ENCODE measurements at regions not wholly inside any gene's neighbourhood (a gene's known extent, or its start where the extent isn't known, plus 50 kb on each side); places are given as distances from the start of the nearest gene placed in this dataset.

DNA sequence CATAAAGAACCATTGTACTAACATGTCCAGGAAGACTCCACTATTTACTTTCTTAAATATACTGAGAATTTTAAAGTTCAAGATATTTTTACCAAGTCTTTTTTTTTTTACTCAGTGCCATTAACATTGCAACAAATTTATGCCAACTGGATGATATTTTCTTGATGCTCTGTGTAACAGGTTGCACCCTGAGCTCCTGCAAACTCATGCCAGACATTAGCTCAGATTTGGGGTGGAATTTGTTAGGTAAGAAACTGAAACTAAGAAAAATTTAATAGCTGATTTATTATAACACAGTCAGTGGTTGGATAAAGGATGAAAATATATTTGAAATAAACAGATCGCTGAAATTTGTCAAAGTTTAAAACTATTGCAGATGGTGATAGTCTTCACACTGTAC, 228.6 kb upstream of the SPHKAP start:
- no peaks in the 10 kb centered on the region for H3K36me3 ChIP-seq (ENCODE audit: insufficient read depth, low read length)
- no peak overlapping the region for H3K4me2 ChIP-seq (ENCODE audit: low read length)
- H3K4me3 ChIP-seq (ENCODE audit: low read depth, low read length, poor library complexity, severe bottlenecking): no peak overlapping the region
- no peaks in the 10 kb centered on the region for H3K79me2 ChIP-seq (ENCODE audit: insufficient read depth, low read length)
- no peaks in the 10 kb centered on the region for H3K27me3 ChIP-seq (ENCODE audit: insufficient read depth, low read length)
- H2AFZ ChIP-seq (ENCODE audit: low read length): no peak overlapping the region
- no peaks in the 10 kb centered on the region for H3F3A ChIP-seq (ENCODE audit: insufficient read depth, low read length)
- no peaks in the 10 kb centered on the region for H3K4me1 ChIP-seq (ENCODE audit: insufficient read depth, low read length, severe bottlenecking)
- TF ChIP-seq CTCF (IDR thresholded peaks at IDR 0.05; ENCODE audit: low read length) (no peak), EZH2 (IDR thresholded peaks at IDR 0.05; ENCODE audit: borderline replicate concordance, low read length) (no peak)
- no peaks in the 10 kb centered on the region for H4K20me1 ChIP-seq (ENCODE audit: insufficient read depth, low read length)
- no peaks in the 10 kb centered on the region for H3K9me3 ChIP-seq (ENCODE audit: low read length)
- H3K9me2 ChIP-seq (ENCODE audit: low read depth, low read length): no peaks in the 10 kb centered on the region
- no peak overlapping the region for H3K27ac ChIP-seq (ENCODE audit: low read depth, low read length, poor library complexity, severe bottlenecking)
- no peak overlapping the region for H3K9ac ChIP-seq (ENCODE audit: low read length)

DNA sequence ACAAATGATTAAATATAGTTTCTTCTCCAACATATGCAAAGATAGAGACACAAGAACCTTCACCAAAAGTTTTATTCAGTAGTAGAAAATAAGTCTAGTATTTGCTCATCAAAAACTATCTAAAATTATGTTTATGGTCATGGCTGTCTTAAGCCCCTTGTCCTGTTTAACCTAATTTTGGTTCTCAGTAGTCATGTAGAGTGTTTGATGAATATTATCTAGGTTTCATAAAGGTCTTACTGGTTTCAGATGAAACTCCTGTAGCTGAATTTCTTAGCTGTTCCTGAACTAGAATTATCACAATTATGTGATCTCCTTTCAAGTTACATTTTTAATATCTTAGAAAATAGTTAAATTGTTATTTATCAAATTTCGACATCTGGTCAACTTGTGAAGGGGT, 228.0 kb upstream of the SPHKAP start:
- Histone ChIP-seq H3K36me3 (ENCODE audit: insufficient read depth, low read length) (no peaks in the 10 kb centered on the region), H3K79me2 (ENCODE audit: insufficient read depth, low read length) (no peaks in the 10 kb centered on the region), H3K4me1 (ENCODE audit: insufficient read depth, low read length, severe bottlenecking) (no peaks in the 10 kb centered on the region), H3K9me3 (ENCODE audit: low read length) (no peaks in the 10 kb centered on the region), H3K9me2 (ENCODE audit: low read depth, low read length) (no peaks in the 10 kb centered on the region), H3K27ac (ENCODE audit: low read depth, low read length, poor library complexity, severe bottlenecking) (no peak overlapping the region), H3K9ac (ENCODE audit: low read length) (no peak overlapping the region), H3K27me3 (ENCODE audit: insufficient read depth, low read length) (no peaks in the 10 kb centered on the region), H2AFZ (ENCODE audit: low read length) (no peak overlapping the region), H3F3A (ENCODE audit: insufficient read depth, low read length) (no peaks in the 10 kb centered on the region), H4K20me1 (ENCODE audit: insufficient read depth, low read length) (no peaks in the 10 kb centered on the region), H3K4me3 (ENCODE audit: low read depth, low read length, poor library complexity, severe bottlenecking) (no peak overlapping the region), H3K4me2 (ENCODE audit: low read length) (no peak overlapping the region)
- TF ChIP-seq EZH2 (IDR thresholded peaks at IDR 0.05; ENCODE audit: borderline replicate concordance, low read length): no peak
- TF ChIP-seq CTCF (IDR thresholded peaks at IDR 0.05; ENCODE audit: low read length): no peak

DNA sequence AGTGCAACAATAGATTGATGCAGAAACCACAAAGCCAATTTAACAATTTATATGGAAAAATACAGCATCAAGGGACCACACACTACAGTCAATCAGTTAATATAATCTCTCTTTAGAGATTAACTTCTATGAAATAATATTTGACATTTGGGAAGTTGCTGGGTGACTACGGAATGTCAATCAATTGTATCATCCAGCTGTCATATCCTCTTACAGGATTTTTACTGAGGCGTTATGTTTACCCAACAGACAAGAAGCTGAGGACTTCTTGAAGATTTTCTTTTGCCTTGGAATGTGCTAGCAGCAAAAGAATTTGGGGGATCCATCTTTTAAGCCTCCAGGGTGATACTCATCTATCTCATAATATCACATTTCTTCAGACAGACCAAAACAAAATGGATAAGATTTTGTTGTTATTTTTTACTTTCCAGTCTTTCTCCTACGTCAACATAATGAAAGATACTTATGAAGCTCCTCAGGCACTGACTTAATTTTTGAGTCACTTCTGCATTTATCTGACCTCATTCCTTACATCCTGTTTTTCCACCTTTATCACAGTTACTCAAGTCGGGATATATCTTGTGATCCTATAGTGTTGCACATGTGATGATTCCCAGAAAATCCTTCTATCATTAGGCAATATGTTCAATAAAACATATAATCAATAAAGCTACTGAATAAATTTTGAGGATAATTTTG, 227.2 kb upstream of the SPHKAP start:
- Histone ChIP-seq H3K4me2 (ENCODE audit: low read length) (no peak overlapping the region), H3K9me2 (ENCODE audit: low read depth, low read length) (no peaks in the 10 kb centered on the region), H3K9ac (ENCODE audit: low read length) (no peak overlapping the region), H3K27me3 (ENCODE audit: insufficient read depth, low read length) (no peaks in the 10 kb centered on the region), H3K36me3 (ENCODE audit: insufficient read depth, low read length) (no peaks in the 10 kb centered on the region), H3F3A (ENCODE audit: insufficient read depth, low read length) (no peaks in the 10 kb centered on the region), H2AFZ (ENCODE audit: low read length) (no peak overlapping the region), H3K27ac (ENCODE audit: low read depth, low read length, poor library complexity, severe bottlenecking) (no peak overlapping the region), H3K4me1 (ENCODE audit: insufficient read depth, low read length, severe bottlenecking) (no peaks in the 10 kb centered on the region), H3K9me3 (ENCODE audit: low read length) (no peaks in the 10 kb centered on the region), H4K20me1 (ENCODE audit: insufficient read depth, low read length) (no peaks in the 10 kb centered on the region), H3K4me3 (ENCODE audit: low read depth, low read length, poor library complexity, severe bottlenecking) (no peak overlapping the region), H3K79me2 (ENCODE audit: insufficient read depth, low read length) (no peaks in the 10 kb centered on the region)
- TF ChIP-seq EZH2 (IDR thresholded peaks at IDR 0.05; ENCODE audit: borderline replicate concordance, low read length) (no peak), CTCF (IDR thresholded peaks at IDR 0.05; ENCODE audit: low read length) (no peak)
